ENCODE measurements at regions not wholly inside any gene's neighbourhood (a gene's known extent, or its start where the extent isn't known, plus 50 kb on each side); places are given as distances from the start of the nearest gene placed in this dataset.

DNA sequence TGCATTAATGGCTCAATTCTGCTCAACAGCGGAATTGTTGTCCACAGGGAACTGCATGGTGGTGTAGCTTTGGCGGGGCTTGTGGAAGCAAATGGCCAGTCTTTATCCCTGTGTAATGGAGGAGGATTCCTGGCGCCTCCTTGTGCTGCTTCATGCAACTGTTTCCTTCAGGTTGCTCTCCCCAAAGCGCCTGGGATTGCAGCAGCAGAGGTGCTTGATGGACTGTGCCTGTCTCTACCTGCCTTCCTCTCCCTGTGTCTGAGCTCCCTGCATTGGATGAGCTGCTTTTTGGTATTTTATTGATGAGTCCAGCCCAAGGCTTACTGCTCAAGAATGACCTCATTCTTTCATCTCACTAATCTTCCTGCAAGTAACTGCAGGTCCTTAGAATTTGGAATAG lies 72.9 kb upstream of the NDN start:
- TF ChIP-seq POLR2A (IDR thresholded peaks at IDR 0.05; ENCODE audit: low read depth) (no peak), POLR2AphosphoS5 (IDR thresholded peaks at IDR 0.05) (no peak), EP300 (IDR thresholded peaks at IDR 0.05) (no peak)
- TF ChIP-seq, protein P1, sequence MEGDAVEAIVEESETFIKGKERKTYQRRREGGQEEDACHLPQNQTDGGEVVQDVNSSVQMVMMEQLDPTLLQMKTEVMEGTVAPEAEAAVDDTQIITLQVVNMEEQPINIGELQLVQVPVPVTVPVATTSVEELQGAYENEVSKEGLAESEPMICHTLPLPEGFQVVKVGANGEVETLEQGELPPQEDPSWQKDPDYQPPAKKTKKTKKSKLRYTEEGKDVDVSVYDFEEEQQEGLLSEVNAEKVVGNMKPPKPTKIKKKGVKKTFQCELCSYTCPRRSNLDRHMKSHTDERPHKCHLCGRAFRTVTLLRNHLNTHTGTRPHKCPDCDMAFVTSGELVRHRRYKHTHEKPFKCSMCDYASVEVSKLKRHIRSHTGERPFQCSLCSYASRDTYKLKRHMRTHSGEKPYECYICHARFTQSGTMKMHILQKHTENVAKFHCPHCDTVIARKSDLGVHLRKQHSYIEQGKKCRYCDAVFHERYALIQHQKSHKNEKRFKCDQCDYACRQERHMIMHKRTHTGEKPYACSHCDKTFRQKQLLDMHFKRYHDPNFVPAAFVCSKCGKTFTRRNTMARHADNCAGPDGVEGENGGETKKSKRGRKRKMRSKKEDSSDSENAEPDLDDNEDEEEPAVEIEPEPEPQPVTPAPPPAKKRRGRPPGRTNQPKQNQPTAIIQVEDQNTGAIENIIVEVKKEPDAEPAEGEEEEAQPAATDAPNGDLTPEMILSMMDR (IDR thresholded peaks at IDR 0.05): no peak

Data from esophagus muscularis mucosa (tissue), 4 donors.